DOHH2 (cell line): ENCODE measurements at regions not wholly inside any gene's neighbourhood (a gene's known extent, or its start where the extent isn't known, plus 50 kb on each side); places are given as distances from the start of the nearest gene placed in this dataset.

Experiments
- EZH2phosphoT487 ChIP-seq: fragments of 200-600 bp; sonication (generic); IDR thresholded peaks from 2 replicates; pipeline ENCODE4 v1.6.1; 2017; ENCODE audit warnings: borderline replicate concordance, mild to moderate bottlenecking, antibody characterized with exemption, low read length, moderate library complexity, mixed read lengths
- TF ChIP-seq, protein P1 (sequence below): fragments of 200-600 bp; sonication (generic); IDR thresholded peaks from one replicate; pipeline ENCODE4 v1.5.1; 2014; ENCODE audit warnings: antibody characterized with exemption, mild to moderate bottlenecking, low read depth, low read length; ENCODE audit not compliant: poor library complexity, severe bottlenecking

DNA sequence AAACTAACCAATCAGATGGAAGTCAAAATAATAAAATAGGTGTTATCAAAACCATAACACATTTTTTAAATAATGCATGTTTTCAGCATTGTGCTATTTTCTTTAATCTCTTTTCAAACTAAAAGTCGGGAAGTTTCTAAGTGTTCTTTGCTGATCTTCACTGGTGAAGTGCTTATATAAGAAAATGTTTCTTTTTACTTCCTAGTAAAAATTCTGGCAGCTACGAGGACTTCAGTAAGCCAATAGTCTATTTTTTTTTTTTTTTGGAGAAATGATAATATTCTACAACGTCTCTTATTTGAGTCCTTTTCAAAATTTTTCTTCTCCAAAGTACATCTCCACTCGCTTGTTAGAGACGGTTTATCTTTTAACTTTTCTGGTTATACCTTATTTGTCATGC is 448.0 kb downstream of the SLC6A15 start:
- TF ChIP-seq, protein P1, sequence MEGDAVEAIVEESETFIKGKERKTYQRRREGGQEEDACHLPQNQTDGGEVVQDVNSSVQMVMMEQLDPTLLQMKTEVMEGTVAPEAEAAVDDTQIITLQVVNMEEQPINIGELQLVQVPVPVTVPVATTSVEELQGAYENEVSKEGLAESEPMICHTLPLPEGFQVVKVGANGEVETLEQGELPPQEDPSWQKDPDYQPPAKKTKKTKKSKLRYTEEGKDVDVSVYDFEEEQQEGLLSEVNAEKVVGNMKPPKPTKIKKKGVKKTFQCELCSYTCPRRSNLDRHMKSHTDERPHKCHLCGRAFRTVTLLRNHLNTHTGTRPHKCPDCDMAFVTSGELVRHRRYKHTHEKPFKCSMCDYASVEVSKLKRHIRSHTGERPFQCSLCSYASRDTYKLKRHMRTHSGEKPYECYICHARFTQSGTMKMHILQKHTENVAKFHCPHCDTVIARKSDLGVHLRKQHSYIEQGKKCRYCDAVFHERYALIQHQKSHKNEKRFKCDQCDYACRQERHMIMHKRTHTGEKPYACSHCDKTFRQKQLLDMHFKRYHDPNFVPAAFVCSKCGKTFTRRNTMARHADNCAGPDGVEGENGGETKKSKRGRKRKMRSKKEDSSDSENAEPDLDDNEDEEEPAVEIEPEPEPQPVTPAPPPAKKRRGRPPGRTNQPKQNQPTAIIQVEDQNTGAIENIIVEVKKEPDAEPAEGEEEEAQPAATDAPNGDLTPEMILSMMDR = no peak
- TF ChIP-seq EZH2phosphoT487 = no peak
